ENCODE measurements at regions not wholly inside any gene's neighbourhood (a gene's known extent, or its start where the extent isn't known, plus 50 kb on each side); places are given as distances from the start of the nearest gene placed in this dataset.

DNA sequence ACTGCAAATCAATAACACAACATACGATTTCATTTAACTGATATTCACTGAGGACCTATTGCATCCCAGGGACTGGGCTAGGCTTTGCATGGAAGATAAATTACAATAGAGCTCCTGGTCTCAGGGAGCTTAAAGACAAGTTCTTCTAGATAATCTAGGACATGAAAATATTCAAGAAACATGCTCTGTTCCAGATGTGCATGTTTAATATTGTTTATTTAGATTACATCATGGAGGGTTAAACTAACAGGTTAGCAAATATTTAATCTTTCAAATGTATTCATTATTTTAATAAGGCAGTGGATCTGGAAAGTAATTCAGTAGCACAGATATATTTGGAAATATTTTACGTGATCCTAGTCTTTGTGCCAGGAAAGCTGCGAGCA, 2430.3 kb downstream of the PCDH7 start:
- TF ChIP-seq ZNF70 (CRISPR knock-in tag; IDR thresholded peaks at IDR 0.05) (no peak), PPARA (CRISPR knock-in tag; IDR thresholded peaks at IDR 0.05; ENCODE audit: borderline replicate concordance) (no peak), ZNF565 (CRISPR knock-in tag; conservative IDR thresholded peaks at IDR 0.05; ENCODE audit: low read depth) (no peak), ZFP3 (CRISPR knock-in tag; IDR thresholded peaks at IDR 0.05) (no peak), TOX (CRISPR knock-in tag; IDR thresholded peaks at IDR 0.05; ENCODE audit: borderline replicate concordance) (no peak)
- TF ChIP-seq, protein P1, sequence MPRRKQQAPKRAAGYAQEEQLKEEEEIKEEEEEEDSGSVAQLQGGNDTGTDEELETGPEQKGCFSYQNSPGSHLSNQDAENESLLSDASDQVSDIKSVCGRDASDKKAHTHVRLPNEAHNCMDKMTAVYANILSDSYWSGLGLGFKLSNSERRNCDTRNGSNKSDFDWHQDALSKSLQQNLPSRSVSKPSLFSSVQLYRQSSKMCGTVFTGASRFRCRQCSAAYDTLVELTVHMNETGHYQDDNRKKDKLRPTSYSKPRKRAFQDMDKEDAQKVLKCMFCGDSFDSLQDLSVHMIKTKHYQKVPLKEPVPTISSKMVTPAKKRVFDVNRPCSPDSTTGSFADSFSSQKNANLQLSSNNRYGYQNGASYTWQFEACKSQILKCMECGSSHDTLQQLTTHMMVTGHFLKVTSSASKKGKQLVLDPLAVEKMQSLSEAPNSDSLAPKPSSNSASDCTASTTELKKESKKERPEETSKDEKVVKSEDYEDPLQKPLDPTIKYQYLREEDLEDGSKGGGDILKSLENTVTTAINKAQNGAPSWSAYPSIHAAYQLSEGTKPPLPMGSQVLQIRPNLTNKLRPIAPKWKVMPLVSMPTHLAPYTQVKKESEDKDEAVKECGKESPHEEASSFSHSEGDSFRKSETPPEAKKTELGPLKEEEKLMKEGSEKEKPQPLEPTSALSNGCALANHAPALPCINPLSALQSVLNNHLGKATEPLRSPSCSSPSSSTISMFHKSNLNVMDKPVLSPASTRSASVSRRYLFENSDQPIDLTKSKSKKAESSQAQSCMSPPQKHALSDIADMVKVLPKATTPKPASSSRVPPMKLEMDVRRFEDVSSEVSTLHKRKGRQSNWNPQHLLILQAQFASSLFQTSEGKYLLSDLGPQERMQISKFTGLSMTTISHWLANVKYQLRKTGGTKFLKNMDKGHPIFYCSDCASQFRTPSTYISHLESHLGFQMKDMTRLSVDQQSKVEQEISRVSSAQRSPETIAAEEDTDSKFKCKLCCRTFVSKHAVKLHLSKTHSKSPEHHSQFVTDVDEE (CRISPR knock-in tag; IDR thresholded peaks at IDR 0.05): no peak
- ATAC-seq: no peak

DNA sequence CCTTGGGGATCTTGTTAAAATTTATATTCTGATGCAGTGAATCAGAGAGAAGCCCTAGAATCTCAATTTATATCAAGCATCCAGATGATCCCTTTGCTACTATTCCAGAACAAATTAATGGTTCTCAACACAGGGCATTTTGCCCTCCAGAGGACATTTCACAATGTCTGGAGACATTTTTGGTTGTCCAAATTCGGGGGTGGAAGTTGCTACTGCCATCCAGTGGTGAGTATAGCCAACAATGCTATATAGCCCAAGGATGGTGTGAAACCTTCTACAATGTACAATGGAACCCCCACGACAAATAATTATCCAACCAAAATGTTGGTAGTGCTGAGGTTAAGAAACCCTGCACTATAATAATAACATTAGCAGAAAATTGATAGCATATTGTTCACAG, 2440.0 kb downstream of the PCDH7 start:
- peak; percentile 92 for ATAC-seq
- TF ChIP-seq ZNF8 (CRISPR knock-in tag; IDR thresholded peaks at IDR 0.05) (no peak), ZNF565 (CRISPR knock-in tag; conservative IDR thresholded peaks at IDR 0.05; ENCODE audit: low read depth) (no peak), ZC3H10 (CRISPR knock-in tag; IDR thresholded peaks at IDR 0.05) (no peak)
- TF ChIP-seq, protein P2, sequence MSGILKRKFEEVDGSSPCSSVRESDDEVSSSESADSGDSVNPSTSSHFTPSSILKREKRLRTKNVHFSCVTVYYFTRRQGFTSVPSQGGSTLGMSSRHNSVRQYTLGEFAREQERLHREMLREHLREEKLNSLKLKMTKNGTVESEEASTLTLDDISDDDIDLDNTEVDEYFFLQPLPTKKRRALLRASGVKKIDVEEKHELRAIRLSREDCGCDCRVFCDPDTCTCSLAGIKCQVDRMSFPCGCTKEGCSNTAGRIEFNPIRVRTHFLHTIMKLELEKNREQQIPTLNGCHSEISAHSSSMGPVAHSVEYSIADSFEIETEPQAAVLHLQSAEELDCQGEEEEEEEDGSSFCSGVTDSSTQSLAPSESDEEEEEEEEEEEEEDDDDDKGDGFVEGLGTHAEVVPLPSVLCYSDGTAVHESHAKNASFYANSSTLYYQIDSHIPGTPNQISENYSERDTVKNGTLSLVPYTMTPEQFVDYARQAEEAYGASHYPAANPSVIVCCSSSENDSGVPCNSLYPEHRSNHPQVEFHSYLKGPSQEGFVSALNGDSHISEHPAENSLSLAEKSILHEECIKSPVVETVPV (CRISPR knock-in tag; IDR thresholded peaks at IDR 0.05): no peak

DNA sequence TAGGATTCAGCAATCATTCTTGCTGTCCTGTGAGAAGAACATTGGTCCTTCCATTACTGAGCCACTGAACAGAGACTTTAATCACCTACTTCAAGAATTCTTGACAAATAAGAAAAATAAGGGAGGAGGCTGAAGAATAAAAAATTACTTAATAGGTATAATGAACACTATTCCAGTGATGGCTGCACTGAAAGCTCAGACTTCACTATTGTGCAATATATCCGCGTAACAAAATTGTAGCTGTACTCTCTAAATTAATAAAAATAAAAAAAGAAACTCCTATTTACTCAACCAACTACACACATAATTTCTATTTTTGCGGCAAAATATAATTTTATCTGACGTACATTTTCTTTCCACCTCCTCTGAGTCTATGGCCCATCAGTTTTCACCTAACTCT, 2441.0 kb downstream of the PCDH7 start:
- TF ChIP-seq BACH2 (CRISPR knock-in tag; IDR thresholded peaks at IDR 0.05; ENCODE audit: borderline replicate concordance) (no peak), PPARA (CRISPR knock-in tag; IDR thresholded peaks at IDR 0.05; ENCODE audit: borderline replicate concordance) (no peak), CSDC2 (CRISPR knock-in tag; IDR thresholded peaks at IDR 0.05) (no peak), RARB (CRISPR knock-in tag; IDR thresholded peaks at IDR 0.05) (no peak), SNAI2 (CRISPR knock-in tag; IDR thresholded peaks at IDR 0.05) (no peak), ZFP30 (CRISPR knock-in tag; IDR thresholded peaks at IDR 0.05) (no peak), ESRRG (CRISPR knock-in tag; IDR thresholded peaks at IDR 0.05) (no peak), TCF4 (CRISPR knock-in tag; IDR thresholded peaks at IDR 0.05; ENCODE audit: borderline replicate concordance) (no peak)
- TF ChIP-seq, protein P1 (CRISPR knock-in tag; IDR thresholded peaks at IDR 0.05): no peak
- no peak for ATAC-seq

DNA sequence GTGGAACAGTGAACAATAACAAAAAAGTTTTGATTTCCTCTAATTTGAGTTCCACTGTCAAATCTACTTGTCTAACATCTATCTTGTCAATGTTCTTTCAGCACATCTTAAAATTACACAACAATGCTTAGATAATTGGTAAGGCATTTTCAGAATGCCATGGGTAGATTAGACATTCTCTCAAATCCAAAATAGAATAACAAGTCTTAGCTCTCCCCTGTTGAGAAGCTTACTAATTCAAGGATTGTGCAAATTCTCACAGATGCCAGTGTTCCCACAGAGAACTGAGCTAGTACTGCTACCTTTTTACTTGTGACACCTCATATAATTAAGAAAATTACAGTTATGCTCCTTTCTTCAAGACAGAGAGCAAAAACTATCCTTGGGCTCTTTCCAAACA, 2442.0 kb downstream of the PCDH7 start:
- ATAC-seq: no peak
- TF ChIP-seq ZFP30 (CRISPR knock-in tag; IDR thresholded peaks at IDR 0.05) (no peak), RARB (CRISPR knock-in tag; IDR thresholded peaks at IDR 0.05) (no peak)
- TF ChIP-seq, protein P3, sequence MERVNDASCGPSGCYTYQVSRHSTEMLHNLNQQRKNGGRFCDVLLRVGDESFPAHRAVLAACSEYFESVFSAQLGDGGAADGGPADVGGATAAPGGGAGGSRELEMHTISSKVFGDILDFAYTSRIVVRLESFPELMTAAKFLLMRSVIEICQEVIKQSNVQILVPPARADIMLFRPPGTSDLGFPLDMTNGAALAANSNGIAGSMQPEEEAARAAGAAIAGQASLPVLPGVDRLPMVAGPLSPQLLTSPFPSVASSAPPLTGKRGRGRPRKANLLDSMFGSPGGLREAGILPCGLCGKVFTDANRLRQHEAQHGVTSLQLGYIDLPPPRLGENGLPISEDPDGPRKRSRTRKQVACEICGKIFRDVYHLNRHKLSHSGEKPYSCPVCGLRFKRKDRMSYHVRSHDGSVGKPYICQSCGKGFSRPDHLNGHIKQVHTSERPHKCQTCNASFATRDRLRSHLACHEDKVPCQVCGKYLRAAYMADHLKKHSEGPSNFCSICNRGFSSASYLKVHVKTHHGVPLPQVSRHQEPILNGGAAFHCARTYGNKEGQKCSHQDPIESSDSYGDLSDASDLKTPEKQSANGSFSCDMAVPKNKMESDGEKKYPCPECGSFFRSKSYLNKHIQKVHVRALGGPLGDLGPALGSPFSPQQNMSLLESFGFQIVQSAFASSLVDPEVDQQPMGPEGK (CRISPR knock-in tag; IDR thresholded peaks at IDR 0.05; ENCODE audit: borderline replicate concordance): no peak
- TF ChIP-seq, protein P2 (CRISPR knock-in tag; IDR thresholded peaks at IDR 0.05): no peak

Data from SK-N-SH treated with all-trans-retinoic acid at 6 μM for 48 hours (cell line).